Adrenal gland (tissue), 9 donors: ENCODE measurements at regions not wholly inside any gene's neighbourhood (a gene's known extent, or its start where the extent isn't known, plus 50 kb on each side); places are given as distances from the start of the nearest gene placed in this dataset.

ENCODE experiments used
- DNase-seq, 7 donors: peaks; one replicate each; pipeline ENCODE4 v3.0.0-alpha.2; 2019 to 2020
- H3K27ac ChIP-seq, 5 donors: fragments of 200-600 bp; sonication (generic) in 4 of 5; 1 replicate in 3 of 5; 2 replicates in 2 of 5; pipeline versions ENCODE4 v1.5.1 to v1.8.0; 2016 to 2020; ENCODE audit warnings: mild to moderate bottlenecking in 1 of 5
- H3K27me3 ChIP-seq: fragments of 200-600 bp; 2 replicates; pipeline ENCODE4 v1.8.0; 2021
- H3K36me3 ChIP-seq, 2 donors: fragments of 200-600 bp; replicated peaks in 1 of 2; 1 replicate in 1 of 2; 2 replicates in 1 of 2; pipeline versions ENCODE4 v1.5.1 to v1.8.0; 2018 to 2022
- H3K4me1 ChIP-seq, 2 donors: fragments of 200-600 bp; replicated peaks in 1 of 2; 1 replicate in 1 of 2; 2 replicates in 1 of 2; pipeline versions ENCODE4 v1.5.1 to v1.8.0; 2018 to 2021
- H3K4me3 ChIP-seq, 4 donors: fragments of 200-600 bp; sonication (generic) in 3 of 4; one replicate each; pipeline ENCODE4 v1.5.1; 2016 to 2018
- H3K9me3 ChIP-seq, 3 donors: fragments of 200-600 bp; sonication (generic) in 1 of 3; replicated peaks in 1 of 3; 1 replicate in 2 of 3; 2 replicates in 1 of 3; pipeline versions ENCODE4 v1.5.1 to v1.8.0; 2016 to 2021
- CTCF ChIP-seq, 6 experiments: fragments of 450-650 bp in 4 of 6; fragments of 200-600 bp in 2 of 6; sonication (generic) in 1 of 6; IDR thresholded peaks; 1 replicate in 5 of 6; 2 replicates in 1 of 6; pipeline versions ENCODE4 v1.5.1 to v1.8.0; 2016 to 2021; ENCODE audit warnings: antibody characterized with exemption in 6 of 6, mild to moderate bottlenecking in 2 of 6, moderate library complexity in 1 of 6
- POLR2A ChIP-seq, 2 donors: fragments of 450-650 bp; IDR thresholded peaks; one replicate each; pipeline ENCODE4 v1.6.1; 2017; ENCODE audit warnings: antibody characterized with exemption in 2 of 2, mild to moderate bottlenecking in 2 of 2, moderate library complexity in 1 of 2
- WGBS, 4 donors: extraction: QIAGEN DNeasy Blood & Tissue Kit in 2 of 4; methylation state at CpG; one replicate each; pipeline versions ENCODE4 v1.1.5 to v1.1.7; 2013 to 2017; 5-methylcytosine and 5-hydroxymethylcytosine counted together
- intact Hi-C, 2 donors: fragments of 100-400 bp; cut with DNase I; formaldehyde crosslinking; loops; one replicate each; pipeline versions ENCODE4 v1.14.1 to v1.15.0; 2022 to 2023
- donor health status: healthy with polysubstance abuse.
- donor health status: Bipolar disorder and iron deficiency.
- donor health status: DM: yes; HTN: yes; CAD: no.
- donor health status: DM: no; HTN: no; CAD: no.
- donor health status: DM: no; HTN: no; CAD: no.

- no peaks in the 10 kb centered on the region for H3K27me3 ChIP-seq
- TF ChIP-seq CTCF (IDR thresholded peaks at IDR 0.05): no peak
- TF ChIP-seq POLR2A (IDR thresholded peaks at IDR 0.05): no peak
- no peaks in the 10 kb centered on the region for H3K36me3 ChIP-seq
- 77 to 86% (median 80%) methylated on average over 3 of the region's 3 CpGs for WGBS, 4 donors
- no peak overlapping the region for H3K27ac ChIP-seq
- H3K9me3 ChIP-seq: no peaks in the 10 kb centered on the region
- no peaks in the 10 kb centered on the region for H3K4me1 ChIP-seq
- no peak overlapping the region for H3K4me3 ChIP-seq
- no peak for DNase-seq
- intact Hi-C loops: no loop called here
Measured at GRCh38 chr4:158080354-158080753, 92.5 kb downstream of the GASK1B start.

GRCh38 chr4:158079661-158080060 lies 93.2 kb downstream of the GASK1B start:
- no peaks in the 10 kb centered on the region for H3K9me3 ChIP-seq
- TF ChIP-seq CTCF (IDR thresholded peaks at IDR 0.05) (no peak), POLR2A (IDR thresholded peaks at IDR 0.05) (no peak)
- intact Hi-C loops: no loop called here
- no peaks in the 10 kb centered on the region for H3K4me1 ChIP-seq
- DNase-seq: no peak
- no peaks in the 10 kb centered on the region for H3K36me3 ChIP-seq
- H3K27ac ChIP-seq: no peak overlapping the region
- H3K27me3 ChIP-seq: no peaks in the 10 kb centered on the region
- no peak overlapping the region for H3K4me3 ChIP-seq
- 51 to 69% (median 68%) methylated on average over 2 of the region's 2 CpGs for WGBS, 4 donors

GRCh38 chr4:158077835-158078234 lies 95.0 kb downstream of the GASK1B start:
- 87 to 96% (median 93%) methylated on average over 2 of the region's 2 CpGs for WGBS, 4 donors
- no peak overlapping the region for H3K4me3 ChIP-seq

GRCh38 chr4:158074851-158075250 lies 98.0 kb downstream of the GASK1B start:
- H3K4me3 ChIP-seq: no peak overlapping the region
- no peak for DNase-seq
- intact Hi-C loops: no loop called here
- TF ChIP-seq POLR2A (IDR thresholded peaks at IDR 0.05) (no peak), CTCF (IDR thresholded peaks at IDR 0.05) (no peak)
- no peaks in the 10 kb centered on the region for H3K36me3 ChIP-seq
- H3K27me3 ChIP-seq: no peaks in the 10 kb centered on the region
- 91 to 96% (median 94%) methylated on average over 5 of the region's 5 CpGs for WGBS, 4 donors
- no peak overlapping the region for H3K27ac ChIP-seq
- no peaks in the 10 kb centered on the region for H3K4me1 ChIP-seq
- H3K9me3 ChIP-seq: no peaks in the 10 kb centered on the region

More at GRCh38 chr4:158077835-158078234, 95.0 kb downstream of the GASK1B start:
- intact Hi-C loops: no loop called here
- DNase-seq: no peak
- TF ChIP-seq CTCF (IDR thresholded peaks at IDR 0.05): no peak
- TF ChIP-seq POLR2A (IDR thresholded peaks at IDR 0.05): no peak
- no peak overlapping the region for H3K27ac ChIP-seq
- no peaks in the 10 kb centered on the region for H3K9me3 ChIP-seq
- no peaks in the 10 kb centered on the region for H3K36me3 ChIP-seq
- H3K4me1 ChIP-seq: no peaks in the 10 kb centered on the region
- no peaks in the 10 kb centered on the region for H3K27me3 ChIP-seq
